Heart left ventricle (tissue), 16 donors: ENCODE measurements at regions not wholly inside any gene's neighbourhood (a gene's known extent, or its start where the extent isn't known, plus 50 kb on each side); places are given as distances from the start of the nearest gene placed in this dataset.

Experiments
- ATAC-seq, 4 donors: fragments of 200-7000 bp; cut with Tn5 transposase; one replicate each; pipeline ENCODE4 v1.9.1; 2020 to 2022; ENCODE audit warnings: moderate library complexity in 4 of 4, mild to moderate bottlenecking in 3 of 4, moderate number of reproducible peaks in 1 of 4
- DNase-seq, 5 donors: peaks; one replicate each; pipeline ENCODE4 v3.0.0-alpha.2; 2020
- H3K27ac ChIP-seq, 12 donors: fragments of 200-600 bp; sonication (generic) in 4 of 12; one replicate each; pipeline versions ENCODE4 v1.5.0 to v1.8.0; 2016 to 2022; ENCODE audit warnings: mild to moderate bottlenecking in 2 of 12
- H3K27me3 ChIP-seq, 9 donors: fragments of 200-600 bp; sonication (generic) in 2 of 9; one replicate each; pipeline versions ENCODE4 v1.5.1 to v1.8.0; 2016 to 2022; ENCODE audit warnings: mild to moderate bottlenecking in 3 of 9
- H3K36me3 ChIP-seq, 9 donors: fragments of 200-600 bp; sonication (generic) in 2 of 9; one replicate each; pipeline versions ENCODE4 v1.5.0 to v1.8.0; 2018 to 2022; ENCODE audit warnings: mild to moderate bottlenecking in 2 of 9
- H3K4me1 ChIP-seq, 12 donors: fragments of 200-600 bp; sonication (generic) in 4 of 12; one replicate each; pipeline versions ENCODE4 v1.5.0 to v1.8.0; 2016 to 2022; ENCODE audit warnings: mild to moderate bottlenecking in 3 of 12
- H3K4me3 ChIP-seq, 12 donors: fragments of 200-600 bp; sonication (generic) in 4 of 12; one replicate each; pipeline versions ENCODE4 v1.5.0 to v1.8.0; 2017 to 2022; ENCODE audit warnings: mild to moderate bottlenecking in 9 of 12, moderate library complexity in 4 of 12
- H3K9me3 ChIP-seq, 12 donors: fragments of 200-600 bp; sonication (generic) in 4 of 12; one replicate each; pipeline versions ENCODE4 v1.5.0 to v1.8.0; 2016 to 2022; ENCODE audit warnings: mild to moderate bottlenecking in 1 of 12
- POLR2A ChIP-seq, 2 donors: fragments of 450-650 bp; IDR thresholded peaks; one replicate each; pipeline ENCODE4 v1.6.1; 2017; ENCODE audit warnings: antibody characterized with exemption in 2 of 2, mild to moderate bottlenecking in 2 of 2, moderate library complexity in 2 of 2
- WGBS, 4 donors: extraction: QIAGEN DNeasy Blood & Tissue Kit in 2 of 4; methylation state at CpG; one replicate each; pipeline versions ENCODE4 v1.1.5 to v1.1.7; 2013 to 2018; 5-methylcytosine and 5-hydroxymethylcytosine counted together
- intact Hi-C, 10 donors: fragments of 100-400 bp; cut with DNase I; formaldehyde crosslinking; loops; one replicate each; pipeline versions ENCODE4 v1.11.1 to v1.14.2; 2022
- TF ChIP-seq, protein P1 (sequence below), 12 donors: fragments of 200-600 bp; sonication (generic) in 4 of 12; IDR thresholded peaks; one replicate each; pipeline versions ENCODE4 v1.5.0 to v1.8.0; 2018 to 2022; ENCODE audit warnings: antibody characterized with exemption in 12 of 12, mild to moderate bottlenecking in 5 of 12
- donor health status: ischemic (EF 13 %, LVEDD 7.1; RV severe dilation, severe dysfunction).
- donor health status: healthy with polysubstance abuse.
- donor health status: DM: no; HTN: yes; CAD: no.
- donor health status: DM: no; HTN: no; CAD: no.
- donor health status: ischemic (EF 25% LVEDD 6.9; RV normal size, moderate dysfunction).
- donor health status: ischemic (EF 25% LVEDD 5.7; RV mildly dilated, moderate dysfunction).
- donor health status: healthy.
- donor health status: DM: yes; HTN: yes; CAD: no.
- donor health status: ischemic (EF 35%, LVEDD 5.7; RV mildly dilated, moderate dysfunction).
- donor health status: nonischemic (EF 11% LVEDD 7.7; RV severe dilation, severe dysfunction).
- donor health status: DM: yes; HTN: yes; CAD: no.
- donor health status: PGD.
- donor health status: ischemic (EF 29% LVEDD 5.4; RV normal size, mild dysfunction).
- donor health status: nonischemic (EF 23%, LVEDD 6.1; RV moderate dilation, normal function).

DNA sequence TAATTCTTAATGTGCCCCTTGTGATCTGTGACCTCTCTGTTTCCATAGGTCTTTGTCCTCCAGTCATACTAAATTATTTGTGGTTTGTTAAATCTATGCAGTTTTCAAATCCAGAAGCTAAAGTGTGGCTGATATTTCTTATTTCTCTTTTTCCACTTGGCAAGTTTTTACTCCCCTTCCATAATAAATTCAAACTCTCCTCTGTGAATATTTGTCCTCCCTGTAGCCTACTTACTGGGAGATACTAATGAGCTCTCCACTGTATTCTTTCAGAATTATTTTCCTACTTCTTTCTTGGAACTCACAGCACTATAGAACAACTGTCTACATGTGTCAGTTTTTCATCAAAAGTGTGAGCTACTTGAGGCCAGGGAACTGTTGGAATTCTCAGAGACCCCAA lies 430.8 kb upstream of the PTBP2 start:
- Histone ChIP-seq H3K4me3 (no peak overlapping the region), H3K27me3 (no peaks in the 10 kb centered on the region), H3K9me3 (peaks cover 0 to 23% (median 10%) of the 10 kb centered on the region in 12 donors), H3K36me3 (no peaks in the 10 kb centered on the region), H3K27ac (no peak overlapping the region), H3K4me1 (no peaks in the 10 kb centered on the region)
- intact Hi-C loops: no loop called here
- ATAC-seq (no peak), DNase-seq (no peak)
- TF ChIP-seq, protein P1, sequence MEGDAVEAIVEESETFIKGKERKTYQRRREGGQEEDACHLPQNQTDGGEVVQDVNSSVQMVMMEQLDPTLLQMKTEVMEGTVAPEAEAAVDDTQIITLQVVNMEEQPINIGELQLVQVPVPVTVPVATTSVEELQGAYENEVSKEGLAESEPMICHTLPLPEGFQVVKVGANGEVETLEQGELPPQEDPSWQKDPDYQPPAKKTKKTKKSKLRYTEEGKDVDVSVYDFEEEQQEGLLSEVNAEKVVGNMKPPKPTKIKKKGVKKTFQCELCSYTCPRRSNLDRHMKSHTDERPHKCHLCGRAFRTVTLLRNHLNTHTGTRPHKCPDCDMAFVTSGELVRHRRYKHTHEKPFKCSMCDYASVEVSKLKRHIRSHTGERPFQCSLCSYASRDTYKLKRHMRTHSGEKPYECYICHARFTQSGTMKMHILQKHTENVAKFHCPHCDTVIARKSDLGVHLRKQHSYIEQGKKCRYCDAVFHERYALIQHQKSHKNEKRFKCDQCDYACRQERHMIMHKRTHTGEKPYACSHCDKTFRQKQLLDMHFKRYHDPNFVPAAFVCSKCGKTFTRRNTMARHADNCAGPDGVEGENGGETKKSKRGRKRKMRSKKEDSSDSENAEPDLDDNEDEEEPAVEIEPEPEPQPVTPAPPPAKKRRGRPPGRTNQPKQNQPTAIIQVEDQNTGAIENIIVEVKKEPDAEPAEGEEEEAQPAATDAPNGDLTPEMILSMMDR (IDR thresholded peaks at IDR 0.05): no peak
- no peak for TF ChIP-seq POLR2A (IDR thresholded peaks at IDR 0.05)

DNA sequence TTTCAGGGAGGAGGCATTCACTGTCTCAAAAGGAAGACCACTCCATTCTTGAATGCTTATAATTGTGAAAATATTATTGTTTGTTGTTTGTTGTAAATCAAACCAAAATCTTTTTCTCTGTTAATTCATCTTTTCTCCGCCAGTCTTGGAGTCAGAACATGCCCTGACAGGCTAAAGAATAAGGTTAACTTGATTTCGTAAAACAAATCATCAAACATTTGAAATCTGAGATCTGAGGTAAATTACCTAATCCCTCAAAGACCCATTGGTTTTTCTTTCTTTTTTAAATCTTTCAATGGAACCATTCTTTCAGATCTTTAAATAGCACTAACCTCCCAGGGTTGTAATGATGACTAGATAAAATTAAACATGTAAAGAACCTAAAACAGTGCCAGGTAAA lies 430.1 kb upstream of the PTBP2 start:
- H3K27ac ChIP-seq: no peak overlapping the region
- no peaks in the 10 kb centered on the region for H3K4me1 ChIP-seq
- intact Hi-C loops: no loop called here
- TF ChIP-seq, protein P1 (IDR thresholded peaks at IDR 0.05): no peak
- TF ChIP-seq POLR2A (IDR thresholded peaks at IDR 0.05): no peak
- no peaks in the 10 kb centered on the region for H3K36me3 ChIP-seq
- H3K9me3 ChIP-seq: peaks cover 0 to 19% (median 10%) of the 10 kb centered on the region in 12 donors
- no peak overlapping the region for H3K4me3 ChIP-seq
- no peak for ATAC-seq
- H3K27me3 ChIP-seq: no peaks in the 10 kb centered on the region
- 74 to 90% (median 84%) methylated on average over 2 of the region's 2 CpGs for WGBS, 4 donors
- DNase-seq: no peak

DNA sequence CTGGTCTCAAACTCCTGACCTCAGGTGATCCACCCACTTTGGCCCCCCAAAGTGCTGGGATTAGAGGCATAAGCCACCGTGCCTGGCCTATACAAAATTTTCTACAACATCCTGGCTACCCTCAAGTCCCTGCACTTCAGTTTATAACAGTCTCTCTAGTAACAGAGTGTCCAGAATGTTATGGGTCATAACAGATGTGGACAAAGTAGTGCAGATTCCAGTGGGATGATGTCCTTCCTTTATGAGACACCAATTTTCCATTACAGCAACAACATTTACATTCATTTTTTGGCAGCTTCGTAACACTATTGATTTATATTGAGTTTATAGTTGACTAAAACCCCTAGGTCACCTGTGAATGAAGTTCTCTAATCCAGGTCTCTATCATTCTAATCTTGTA lies 429.4 kb upstream of the PTBP2 start:
- Histone ChIP-seq H3K27ac (no peak overlapping the region), H3K4me1 (no peaks in the 10 kb centered on the region), H3K9me3 (peaks cover 0 to 15% (median 4%) of the 10 kb centered on the region in 12 donors), H3K36me3 (no peaks in the 10 kb centered on the region), H3K4me3 (no peak overlapping the region), H3K27me3 (no peaks in the 10 kb centered on the region)
- TF ChIP-seq, protein P1 (IDR thresholded peaks at IDR 0.05): no peak
- no peak for TF ChIP-seq POLR2A (IDR thresholded peaks at IDR 0.05)
- intact Hi-C loops: no loop called here
- DNase-seq (no peak), ATAC-seq (no peak)
- 78 to 88% (median 83%) methylated on average over 2 of the region's 2 CpGs for WGBS, 4 donors

DNA sequence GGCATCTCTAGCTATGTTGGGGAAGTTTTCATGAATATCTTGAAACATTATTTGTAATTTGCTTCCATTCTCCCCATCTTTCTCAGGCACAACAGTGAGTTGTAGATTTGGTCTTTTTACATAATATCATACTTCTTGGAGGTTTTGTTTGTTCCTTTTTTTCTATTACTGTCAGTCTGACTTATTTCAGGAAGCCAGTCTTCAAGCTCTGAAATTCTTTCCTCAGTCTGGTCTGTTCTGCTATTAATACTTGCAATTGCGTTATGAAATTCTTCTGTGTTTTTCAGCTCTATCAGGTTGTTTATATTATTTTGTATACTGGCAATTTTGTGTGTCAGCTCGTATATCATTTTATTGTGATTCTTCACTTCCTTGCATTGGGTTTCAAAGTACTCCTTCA lies 424.6 kb upstream of the PTBP2 start:
- Histone ChIP-seq H3K27ac (no peak overlapping the region), H3K9me3 (no peaks in the 10 kb centered on the region), H3K27me3 (no peaks in the 10 kb centered on the region), H3K4me1 (no peaks in the 10 kb centered on the region), H3K36me3 (no peaks in the 10 kb centered on the region), H3K4me3 (no peak overlapping the region)
- DNase-seq (no peak), ATAC-seq (no peak)
- intact Hi-C loops: no loop called here
- WGBS, 4 donors: 81 to 88% (median 85%) methylated on average over 2 of the region's 2 CpGs
- no peak for TF ChIP-seq POLR2A (IDR thresholded peaks at IDR 0.05)
- TF ChIP-seq, protein P1 (IDR thresholded peaks at IDR 0.05): no peak
